CD14-positive monocyte (primary cell): ENCODE measurements at regions not wholly inside any gene's neighbourhood (a gene's known extent, or its start where the extent isn't known, plus 50 kb on each side); places are given as distances from the start of the nearest gene placed in this dataset.

Experiments
- DNase-seq, 3 donors: peaks; one replicate each; pipeline ENCODE4 v3.0.0-alpha.2; 2011 to 2022
- H2AFZ ChIP-seq: 2 replicates; pipeline ENCODE4 v1.6.0; 2012; ENCODE audit warnings: mild to moderate bottlenecking, low read depth, low read length, inconsistent platforms; ENCODE audit not compliant: insufficient read depth, poor library complexity, severe bottlenecking
- H3K27ac ChIP-seq, 2 donors: 1 replicate in 1 of 2; 2 replicates in 1 of 2; pipeline ENCODE4 v1.5.1; 2012 to 2013; ENCODE audit warnings: low read length in 2 of 2, control low read depth in 1 of 2, inconsistent platforms in 1 of 2, low read depth in 1 of 2, mild to moderate bottlenecking in 1 of 2
- H3K27me3 ChIP-seq, 2 donors: one replicate each; pipeline versions ENCODE4 v1.6.0 to v1.6.1; 2011 to 2013; ENCODE audit warnings: low read length in 2 of 2; ENCODE audit not compliant: control insufficient read depth in 2 of 2, insufficient read depth in 2 of 2
- H3K36me3 ChIP-seq, 2 donors: replicated peaks in 1 of 2; 1 replicate in 1 of 2; 2 replicates in 1 of 2; pipeline versions ENCODE4 v1.5.1 to v1.6.1; 2012 to 2013; ENCODE audit warnings: low read length in 2 of 2, control low read depth in 1 of 2, inconsistent platforms in 1 of 2, mild to moderate bottlenecking in 1 of 2; ENCODE audit not compliant: insufficient read depth in 2 of 2, control insufficient read depth in 1 of 2
- H3K4me1 ChIP-seq, 2 donors: 1 replicate in 1 of 2; 2 replicates in 1 of 2; pipeline versions ENCODE4 v1.5.1 to v1.6.1; 2012 to 2013; ENCODE audit warnings: low read length in 2 of 2, control low read depth in 1 of 2, inconsistent platforms in 1 of 2, mild to moderate bottlenecking in 1 of 2, moderate library complexity in 1 of 2; ENCODE audit not compliant: insufficient read depth in 2 of 2, control insufficient read depth in 1 of 2
- H3K4me2 ChIP-seq: replicated peaks from 2 replicates; pipeline ENCODE3; 2012; ENCODE audit warnings: low read length, moderate library complexity, mild to moderate bottlenecking; ENCODE audit not compliant: poor library complexity, severe bottlenecking; ENCODE audit errors: extremely low read depth
- H3K4me3 ChIP-seq, 3 experiments: fragments of 200-600 bp in 1 of 3; sonication (generic) in 1 of 3; replicated peaks in 1 of 3; 1 replicate in 2 of 3; 2 replicates in 1 of 3; pipeline ENCODE4 v1.5.1; 2011 to 2013; ENCODE audit warnings: low read length in 3 of 3, mild to moderate bottlenecking in 3 of 3, control low read depth in 2 of 3, low read depth in 2 of 3, inconsistent platforms in 1 of 3, moderate library complexity in 1 of 3
- H3K79me2 ChIP-seq: 2 replicates; pipeline ENCODE4 v1.6.0; 2012; ENCODE audit warnings: mild to moderate bottlenecking, control low read depth, inconsistent platforms, low read length, moderate library complexity; ENCODE audit not compliant: insufficient read depth
- H3K9ac ChIP-seq: 2 replicates; pipeline ENCODE4 v1.6.0; 2017; ENCODE audit warnings: low read length, mild to moderate bottlenecking; ENCODE audit not compliant: insufficient read depth, poor library complexity, severe bottlenecking
- H3K9me3 ChIP-seq, 2 donors: replicated peaks in 1 of 2; 1 replicate in 1 of 2; 2 replicates in 1 of 2; pipeline versions ENCODE4 v1.5.1 to v1.6.1; 2012 to 2013; ENCODE audit warnings: low read length in 2 of 2, control low read depth in 1 of 2; ENCODE audit not compliant: control insufficient read depth in 1 of 2, insufficient read depth in 1 of 2
- H4K20me1 ChIP-seq: 2 replicates; pipeline ENCODE4 v1.6.0; 2012; ENCODE audit warnings: mild to moderate bottlenecking, low read length, control low read depth, moderate library complexity; ENCODE audit not compliant: insufficient read depth
- H3K27ac Mint-ChIP-seq, 7 donors: one replicate each; pipeline ENCODE4 v1.8.0; 2020; ENCODE audit warnings: mild to moderate bottlenecking in 7 of 7, mixed read lengths in 7 of 7, moderate library complexity in 6 of 7, inconsistent platforms in 2 of 7
- H3K27me3 Mint-ChIP-seq, 3 donors: one replicate each; pipeline ENCODE4 v1.8.0; 2021 to 2022; ENCODE audit warnings: low read depth in 3 of 3, mild to moderate bottlenecking in 3 of 3, mixed read lengths in 3 of 3, moderate library complexity in 3 of 3, inconsistent platforms in 1 of 3
- H3K36me3 Mint-ChIP-seq, 2 donors: one replicate each; pipeline ENCODE4 v1.8.0; 2020; ENCODE audit warnings: mixed read lengths in 2 of 2, inconsistent platforms in 1 of 2, mild to moderate bottlenecking in 1 of 2
- H3K4me1 Mint-ChIP-seq: one replicate; pipeline ENCODE4 v1.8.0; 2020; ENCODE audit warnings: mild to moderate bottlenecking, mixed read lengths
- H3K4me3 Mint-ChIP-seq, 2 donors: one replicate each; pipeline ENCODE4 v1.8.0; 2020; ENCODE audit warnings: mild to moderate bottlenecking in 2 of 2, mixed read lengths in 2 of 2, moderate library complexity in 1 of 2
- H3K9me3 Mint-ChIP-seq, 7 donors: one replicate each; pipeline ENCODE4 v1.8.0; 2020 to 2022; ENCODE audit warnings: mixed read lengths in 7 of 7, mild to moderate bottlenecking in 6 of 7, moderate library complexity in 6 of 7, inconsistent platforms in 2 of 7
- WGBS: methylation state at CpG from one replicate; pipeline ENCODE4 v1.1.5; 2013; ENCODE audit warnings: missing lambda C conversion rate; ENCODE audit not compliant: insufficient coverage; 5-methylcytosine and 5-hydroxymethylcytosine counted together
- intact Hi-C, 2 donors: fragments of 100-400 bp; cut with micrococcal nuclease; formaldehyde crosslinking; loops; one replicate each; pipeline versions ENCODE4 v1.15.0 to v1.15.1; 2023
- TF ChIP-seq, protein P1 (sequence below): fragments of 200-600 bp; IDR thresholded peaks from one replicate; pipeline ENCODE4 v1.8.0; 2022; ENCODE audit warnings: antibody characterized with exemption, mild to moderate bottlenecking

DNA sequence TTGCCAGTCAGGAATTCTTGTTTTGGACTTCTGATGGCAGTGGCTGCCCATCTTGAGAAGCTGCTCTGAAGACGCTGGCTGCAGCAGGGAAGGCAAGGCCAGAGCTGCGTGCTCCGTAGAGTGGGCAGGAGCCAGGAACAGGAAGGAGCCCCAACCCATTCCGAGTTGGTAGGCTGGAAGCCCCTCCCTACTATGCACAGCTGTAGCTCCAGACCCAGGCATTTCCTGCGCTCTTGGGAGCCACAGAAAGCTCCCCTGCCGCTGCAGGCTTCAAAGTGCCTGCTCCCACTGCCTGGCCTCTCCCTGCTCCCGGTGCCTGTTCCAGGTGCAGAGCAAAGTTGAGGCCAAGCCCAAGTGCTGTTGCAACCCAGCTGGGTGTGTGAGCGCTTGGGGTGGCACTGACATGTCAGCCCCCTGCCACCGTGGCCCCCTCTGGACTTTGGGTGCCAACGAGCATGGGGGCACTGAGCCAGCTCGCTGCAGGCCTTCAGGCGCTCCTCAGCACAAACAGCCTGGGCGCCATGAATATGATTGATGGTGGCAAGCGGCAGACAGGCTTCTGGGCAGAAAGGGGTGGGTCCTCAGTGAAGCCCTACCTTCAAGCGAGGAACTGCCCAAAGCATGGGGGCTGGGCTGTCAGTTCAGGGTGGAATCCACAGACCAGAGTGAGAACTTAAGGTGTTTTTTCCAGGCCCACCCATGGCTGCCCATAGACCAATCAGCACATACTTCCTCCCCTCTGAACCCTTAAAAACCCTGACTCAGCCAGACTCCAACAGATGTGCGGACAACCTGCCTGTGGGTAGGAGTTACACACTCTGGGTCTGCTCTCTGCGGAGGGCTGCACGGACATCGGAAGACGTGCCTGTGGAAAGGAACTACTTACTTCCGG lies 677.2 kb upstream of the INTU start:
- Histone ChIP-seq H3K4me1 (no peaks in the 10 kb centered on the region), H2AFZ (no peak overlapping the region), H3K9ac (no peak overlapping the region), H3K9me3 (peaks cover 12 to 15% of the 10 kb centered on the region in 2 donors), H4K20me1 (no peaks in the 10 kb centered on the region), H3K4me3 (no peak overlapping the region), H3K27ac (no peak overlapping the region), H3K4me2 (no peak overlapping the region), H3K36me3 (no peaks in the 10 kb centered on the region), H3K79me2 (no peaks in the 10 kb centered on the region), H3K27me3 (no peaks in the 10 kb centered on the region)
- H3K27me3 Mint-ChIP-seq: no peaks in the 10 kb centered on the region
- 81% methylated on average over 18 of the region's 21 CpGs for WGBS
- intact Hi-C loops: no loop called here
- H3K4me3 Mint-ChIP-seq: no peak overlapping the region
- no peak for DNase-seq
- peaks cover 2 to 19% (median 11%) of the 10 kb centered on the region in 7 donors for H3K9me3 Mint-ChIP-seq
- H3K36me3 Mint-ChIP-seq: no peaks in the 10 kb centered on the region
- H3K4me1 Mint-ChIP-seq: no peaks in the 10 kb centered on the region
- TF ChIP-seq, protein P1, sequence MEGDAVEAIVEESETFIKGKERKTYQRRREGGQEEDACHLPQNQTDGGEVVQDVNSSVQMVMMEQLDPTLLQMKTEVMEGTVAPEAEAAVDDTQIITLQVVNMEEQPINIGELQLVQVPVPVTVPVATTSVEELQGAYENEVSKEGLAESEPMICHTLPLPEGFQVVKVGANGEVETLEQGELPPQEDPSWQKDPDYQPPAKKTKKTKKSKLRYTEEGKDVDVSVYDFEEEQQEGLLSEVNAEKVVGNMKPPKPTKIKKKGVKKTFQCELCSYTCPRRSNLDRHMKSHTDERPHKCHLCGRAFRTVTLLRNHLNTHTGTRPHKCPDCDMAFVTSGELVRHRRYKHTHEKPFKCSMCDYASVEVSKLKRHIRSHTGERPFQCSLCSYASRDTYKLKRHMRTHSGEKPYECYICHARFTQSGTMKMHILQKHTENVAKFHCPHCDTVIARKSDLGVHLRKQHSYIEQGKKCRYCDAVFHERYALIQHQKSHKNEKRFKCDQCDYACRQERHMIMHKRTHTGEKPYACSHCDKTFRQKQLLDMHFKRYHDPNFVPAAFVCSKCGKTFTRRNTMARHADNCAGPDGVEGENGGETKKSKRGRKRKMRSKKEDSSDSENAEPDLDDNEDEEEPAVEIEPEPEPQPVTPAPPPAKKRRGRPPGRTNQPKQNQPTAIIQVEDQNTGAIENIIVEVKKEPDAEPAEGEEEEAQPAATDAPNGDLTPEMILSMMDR: no peak
- no peak overlapping the region for H3K27ac Mint-ChIP-seq

DNA sequence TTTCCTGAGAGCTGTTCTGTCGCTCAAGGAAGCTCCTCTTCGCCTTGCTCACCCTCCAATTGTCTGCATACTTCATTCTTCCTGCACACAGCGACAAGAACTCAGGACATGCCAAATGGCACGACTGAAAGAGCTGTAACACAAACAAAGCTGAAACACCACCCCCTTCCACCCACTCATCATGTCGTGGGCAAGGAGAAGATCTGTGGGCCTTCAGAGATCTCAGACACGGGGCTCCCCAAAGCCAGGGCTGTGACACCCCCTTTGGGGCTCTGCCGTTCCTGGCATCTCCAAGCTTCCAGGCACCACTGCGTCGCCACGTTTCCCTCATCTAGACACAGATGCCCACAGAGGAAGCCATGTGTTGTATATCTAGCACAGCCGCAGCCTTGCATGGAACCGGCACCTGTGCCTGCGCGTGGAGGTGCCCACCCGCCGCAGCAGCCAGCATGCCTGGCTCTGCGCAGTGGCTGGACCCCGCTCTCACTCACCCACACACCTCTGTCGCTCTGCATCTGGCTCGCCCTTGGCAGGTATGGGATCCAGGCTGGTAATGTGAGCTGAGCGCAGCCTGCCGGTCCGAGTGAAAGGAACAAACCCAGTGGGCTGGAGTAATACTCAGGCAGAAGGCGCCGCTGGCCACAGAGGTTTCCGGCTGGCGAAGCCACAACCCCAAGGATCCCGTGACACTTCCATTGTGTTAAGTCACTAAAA lies 676.4 kb upstream of the INTU start:
- no peak overlapping the region for H2AFZ ChIP-seq
- H3K27me3 Mint-ChIP-seq: no peaks in the 10 kb centered on the region

More for the DNA sequence above, 676.4 kb upstream of the INTU start:
- no peak overlapping the region for H3K9ac ChIP-seq
- no peak overlapping the region for H3K27ac ChIP-seq
- H4K20me1 ChIP-seq: no peaks in the 10 kb centered on the region
- no peaks in the 10 kb centered on the region for H3K36me3 ChIP-seq
- H3K27ac Mint-ChIP-seq: peak overlapping the region in 1 of 7 donors; percentile 55
- no peak overlapping the region for H3K4me2 ChIP-seq
- WGBS: 94% methylated on average over 15 of the region's 28 CpGs
- intact Hi-C loops: no loop called here
- no peaks in the 10 kb centered on the region for H3K79me2 ChIP-seq
- H3K4me1 Mint-ChIP-seq: no peaks in the 10 kb centered on the region
- no peaks in the 10 kb centered on the region for H3K36me3 Mint-ChIP-seq
- peaks cover 12 to 15% of the 10 kb centered on the region in 2 donors for H3K9me3 ChIP-seq
- no peaks in the 10 kb centered on the region for H3K27me3 ChIP-seq
- no peak for DNase-seq
- H3K4me1 ChIP-seq: no peaks in the 10 kb centered on the region
- no peak overlapping the region for H3K4me3 ChIP-seq
- H3K9me3 Mint-ChIP-seq: peaks cover 2 to 18% (median 13%) of the 10 kb centered on the region in 7 donors
- no peak overlapping the region for H3K4me3 Mint-ChIP-seq
- TF ChIP-seq, protein P1: no peak
